GM21526 (cell line): ENCODE measurements at regions not wholly inside any gene's neighbourhood (a gene's known extent, or its start where the extent isn't known, plus 50 kb on each side); places are given as distances from the start of the nearest gene placed in this dataset.
"Not testable (repeated sequence)": the region's sequence is repeated elsewhere in the genome, so short reads cannot be mapped to it uniquely, and the experiment has no call there.

Source experiments
- ATAC-seq: cut with Tn5 transposase; IDR thresholded peaks from one replicate; pipeline ENCODE4 v1.9.1; 2021; ENCODE audit warnings: moderate library complexity; ENCODE audit not compliant: unreplicated experiment, low FRiP score

DNA sequence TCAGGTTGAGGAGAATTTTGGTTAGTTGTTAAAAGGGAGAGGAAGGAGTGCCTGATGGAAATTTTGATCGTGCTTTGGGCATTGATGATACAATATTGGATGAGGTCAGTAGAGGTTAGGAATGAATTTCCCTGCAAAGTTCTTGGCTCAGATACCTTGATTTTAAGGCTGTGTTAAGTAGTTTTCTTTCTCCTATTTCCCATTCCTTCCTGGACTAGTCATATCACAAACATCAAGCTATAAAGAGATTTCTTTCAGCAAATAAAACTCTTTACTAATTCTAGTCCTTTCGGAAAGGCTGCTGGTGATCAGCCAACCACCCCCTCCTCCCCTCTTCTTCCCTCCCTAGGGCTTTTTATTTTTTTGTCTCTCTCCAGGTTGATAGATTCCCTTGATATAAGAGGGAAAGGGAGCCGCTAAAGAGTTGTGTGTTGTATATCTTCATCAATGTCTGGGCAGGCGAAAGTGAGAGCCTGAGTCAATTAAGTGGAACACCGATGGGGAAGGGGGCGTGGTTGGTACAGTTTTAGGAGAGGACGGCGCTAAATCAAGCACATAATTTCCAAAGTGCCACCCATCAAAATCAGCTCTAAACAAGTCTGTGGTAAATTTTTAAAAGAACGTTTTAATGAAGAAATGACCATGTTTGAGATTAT is 100.1 kb upstream of the PLXNA2 start:
- ATAC-seq: no peak

DNA sequence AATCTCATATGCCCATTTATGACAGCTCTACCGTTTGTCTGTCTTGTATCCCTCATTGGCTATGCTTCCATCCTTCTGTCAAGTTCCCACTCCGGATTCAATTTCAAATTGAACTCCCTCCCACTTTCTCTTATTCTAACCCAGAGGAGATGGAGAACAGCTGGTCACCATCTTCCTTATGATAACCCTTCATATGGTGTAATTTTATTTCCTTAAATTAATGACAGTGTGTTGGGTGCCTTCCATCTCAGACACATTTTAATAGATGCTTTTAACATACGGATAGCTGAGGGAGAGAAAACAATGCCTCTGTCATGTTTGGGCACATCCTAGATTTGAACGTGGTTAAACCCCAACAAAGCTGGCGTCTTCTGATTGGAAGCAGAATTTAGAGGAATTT is 103.0 kb upstream of the PLXNA2 start:
- ATAC-seq: no peak

DNA sequence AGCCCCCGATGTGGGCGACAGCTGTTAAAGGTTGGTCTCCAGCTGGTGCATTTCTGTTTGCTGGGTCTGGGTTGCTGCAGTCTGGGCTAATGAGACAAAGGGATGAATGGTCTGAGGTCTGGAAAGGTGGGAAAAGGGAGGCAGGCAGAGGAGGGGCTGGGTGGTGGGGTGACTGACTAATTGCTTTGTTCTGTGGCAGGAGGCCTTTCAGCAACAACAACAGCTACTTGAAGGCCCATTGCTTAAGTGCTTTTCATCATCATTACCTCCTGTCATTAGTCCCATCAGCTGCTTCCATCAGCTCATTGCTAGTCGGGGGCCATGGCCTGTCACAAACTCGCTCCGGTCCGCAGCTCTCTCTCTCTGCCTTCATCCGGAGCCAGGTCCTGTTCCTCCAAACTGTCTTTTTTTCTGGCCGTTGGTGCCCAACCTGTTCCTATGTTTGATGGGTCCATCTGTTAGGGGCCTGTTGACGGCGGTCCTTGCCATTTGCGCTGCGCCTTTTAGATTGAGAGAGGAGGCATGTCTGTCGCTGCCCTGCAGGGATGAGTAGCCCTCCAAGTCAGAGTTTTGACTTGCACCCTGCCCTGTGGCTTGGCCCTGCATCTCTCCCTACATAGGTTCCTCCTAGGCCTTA is 105.6 kb upstream of the PLXNA2 start:
- no peak for ATAC-seq

DNA sequence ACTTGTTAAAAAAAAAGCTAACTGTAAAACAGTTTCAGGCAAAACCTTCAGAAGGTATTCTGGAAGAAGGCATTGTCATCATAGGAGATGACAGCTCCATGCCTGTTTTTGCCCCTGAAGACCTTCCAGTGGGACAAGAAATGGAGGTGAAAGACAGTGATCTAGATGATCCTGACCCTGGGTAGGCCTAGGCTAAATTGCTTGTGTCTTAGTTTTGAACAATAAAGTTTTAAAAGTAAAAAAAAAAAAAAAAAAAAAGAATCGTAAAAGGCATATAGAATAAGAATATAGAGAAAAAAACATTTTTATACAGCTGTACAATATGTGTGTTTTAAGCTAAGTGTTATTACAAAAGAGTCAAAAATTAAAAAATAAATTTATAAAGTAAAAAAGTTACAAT is 106.6 kb upstream of the PLXNA2 start:
- no peak for ATAC-seq

DNA sequence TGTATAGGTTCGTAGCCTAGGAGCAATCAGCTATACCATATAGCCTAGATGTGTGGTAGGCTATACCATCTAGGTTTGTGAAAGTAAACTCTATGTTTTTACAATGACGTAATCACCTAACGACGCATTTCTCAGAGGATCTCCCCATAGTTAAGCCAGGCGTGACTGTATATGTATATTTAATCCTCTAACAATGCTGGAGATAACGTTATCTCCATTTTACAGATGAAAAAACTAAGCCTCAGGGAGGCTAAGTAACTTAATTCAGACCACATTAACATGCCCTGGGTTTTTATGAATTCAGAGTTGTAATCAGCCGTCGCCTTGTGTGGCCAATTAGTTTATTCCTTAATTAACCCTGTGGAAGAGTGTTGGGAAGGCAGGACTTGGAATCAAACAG is 107.7 kb upstream of the PLXNA2 start:
- ATAC-seq: no peak

DNA sequence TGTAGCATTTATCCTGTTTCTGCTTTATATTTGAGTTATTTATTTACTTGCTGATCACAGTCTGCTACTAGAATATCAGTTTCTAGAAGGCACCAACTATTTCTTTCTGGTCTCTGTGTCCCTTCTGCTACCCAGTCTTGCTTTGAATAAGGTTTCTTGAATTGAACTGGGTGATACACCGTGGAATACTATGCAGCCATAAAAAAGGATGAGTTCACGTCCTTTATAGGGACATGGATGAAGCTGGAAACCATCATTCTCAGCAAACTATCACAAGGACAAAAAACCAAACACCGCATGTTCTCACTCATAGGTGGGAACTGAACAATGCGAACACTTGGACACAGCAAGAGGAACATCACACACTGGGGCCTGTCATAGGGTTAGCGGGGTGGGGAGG is 109.6 kb upstream of the PLXNA2 start:
- not testable (repeated sequence) for ATAC-seq

DNA sequence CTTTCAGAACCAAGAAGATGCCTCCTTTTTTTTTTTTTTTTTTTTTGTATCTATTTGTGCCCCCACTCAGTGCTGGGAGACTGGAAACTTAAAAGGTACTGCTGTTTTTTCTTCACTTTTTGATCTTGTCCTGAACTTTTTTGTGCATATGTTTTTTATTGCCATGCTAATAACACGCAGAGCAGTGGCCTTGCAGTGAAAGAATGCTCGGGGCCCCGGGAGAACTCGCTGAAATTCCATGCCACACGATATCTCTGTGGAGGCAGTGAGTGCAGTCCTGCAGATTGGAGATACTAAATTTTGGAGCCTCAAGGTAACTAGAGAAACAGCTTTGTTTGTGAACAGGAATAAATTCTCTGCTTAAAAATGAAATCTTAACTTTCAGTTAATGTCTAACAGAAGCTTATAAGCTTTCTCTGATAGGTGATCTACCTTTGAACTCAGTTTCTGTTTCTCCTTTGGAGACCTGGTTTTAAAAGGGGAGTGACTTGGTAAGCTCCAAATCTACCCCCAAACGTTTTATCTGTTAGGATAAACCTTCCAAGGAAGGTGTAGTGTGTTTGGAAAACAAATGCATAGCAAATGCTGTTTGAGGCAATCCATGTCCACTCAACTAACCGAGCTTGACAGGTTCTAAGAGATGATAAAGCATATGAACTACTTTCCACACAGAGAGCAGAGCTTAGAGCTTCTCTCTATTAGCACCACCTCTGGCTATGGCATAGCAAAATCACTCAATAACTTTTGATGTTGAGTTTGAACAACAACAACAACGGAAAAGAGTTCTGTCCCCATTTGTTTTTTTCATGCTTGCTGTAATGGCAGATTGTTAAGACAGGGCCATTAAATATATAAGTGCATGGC is 113.7 kb upstream of the PLXNA2 start:
- ATAC-seq: no peak

DNA sequence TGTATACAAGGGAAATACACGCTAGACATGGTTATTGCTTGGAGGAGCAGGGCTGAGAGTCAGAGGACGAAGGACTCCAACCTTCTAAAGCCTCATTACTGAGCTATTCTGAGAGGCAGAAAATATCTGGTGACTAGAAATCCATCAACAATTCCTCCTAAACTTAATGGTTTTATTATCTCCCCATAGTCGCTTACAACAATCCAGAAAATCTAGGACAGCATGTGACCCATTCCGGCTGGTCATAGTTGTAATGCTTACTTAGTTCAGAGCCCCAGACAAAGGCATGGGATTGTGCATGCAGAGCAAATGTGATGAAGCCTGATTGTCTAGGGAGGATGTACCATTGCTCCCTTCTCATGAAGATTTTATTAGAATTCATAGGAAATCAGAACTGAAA is 114.5 kb upstream of the PLXNA2 start:
- no peak for ATAC-seq

DNA sequence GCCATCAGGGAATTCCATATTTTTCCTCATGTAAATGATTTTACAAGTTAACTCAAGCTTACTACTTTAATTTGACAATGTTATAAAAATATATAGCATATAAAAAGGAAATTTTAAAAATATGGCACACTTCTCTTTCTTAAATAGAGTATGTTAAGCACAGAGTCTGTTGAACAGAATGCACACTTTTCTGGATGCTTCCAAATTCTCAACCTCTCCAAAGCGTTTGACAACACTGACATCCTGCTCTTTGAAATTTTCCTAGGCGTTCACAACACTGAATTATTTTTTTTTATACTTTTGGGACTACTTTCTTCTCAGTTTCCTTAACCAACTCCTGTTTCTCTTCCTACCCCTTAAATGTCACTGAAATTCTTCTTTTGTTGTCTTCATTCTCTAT is 117.8 kb upstream of the PLXNA2 start:
- no peak for ATAC-seq

DNA sequence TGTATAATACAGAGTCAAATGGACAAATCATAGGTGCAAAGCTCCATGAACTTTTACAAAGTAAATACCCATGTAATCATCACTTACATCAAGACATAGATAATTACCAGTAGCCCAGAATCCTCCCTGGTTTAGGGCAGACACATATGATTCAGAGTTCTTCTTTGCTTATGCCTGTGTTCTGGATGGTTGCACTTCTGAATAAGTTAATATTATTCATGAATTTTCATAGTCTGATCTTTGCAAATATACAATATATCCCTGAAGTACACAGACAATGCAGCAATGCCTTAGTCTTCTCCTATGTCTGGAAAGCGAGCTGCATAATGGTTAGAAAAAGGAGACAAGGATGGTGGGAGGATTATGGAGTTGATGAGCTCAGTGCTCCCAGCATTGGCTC is 122.4 kb upstream of the PLXNA2 start:
- no peak for ATAC-seq

DNA sequence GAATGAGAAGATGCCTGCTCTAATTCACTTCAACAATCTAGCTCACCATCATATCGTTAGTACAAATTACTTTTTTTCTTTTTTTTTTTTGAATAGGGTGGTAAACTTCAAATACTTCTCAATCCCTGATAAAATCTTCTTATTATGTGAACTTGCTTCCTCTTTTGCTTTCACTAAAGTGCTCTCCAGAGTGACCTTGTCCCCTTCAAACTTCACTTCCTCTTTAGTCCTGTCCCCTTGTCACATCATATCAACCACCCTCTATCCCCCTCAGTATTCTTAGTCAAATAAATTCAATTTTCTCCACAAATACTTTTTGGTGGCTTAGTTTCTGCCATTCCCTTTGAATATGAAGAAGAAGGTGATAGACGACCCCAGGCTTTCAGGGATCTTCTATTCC is 124.9 kb upstream of the PLXNA2 start:
- ATAC-seq: no peak

DNA sequence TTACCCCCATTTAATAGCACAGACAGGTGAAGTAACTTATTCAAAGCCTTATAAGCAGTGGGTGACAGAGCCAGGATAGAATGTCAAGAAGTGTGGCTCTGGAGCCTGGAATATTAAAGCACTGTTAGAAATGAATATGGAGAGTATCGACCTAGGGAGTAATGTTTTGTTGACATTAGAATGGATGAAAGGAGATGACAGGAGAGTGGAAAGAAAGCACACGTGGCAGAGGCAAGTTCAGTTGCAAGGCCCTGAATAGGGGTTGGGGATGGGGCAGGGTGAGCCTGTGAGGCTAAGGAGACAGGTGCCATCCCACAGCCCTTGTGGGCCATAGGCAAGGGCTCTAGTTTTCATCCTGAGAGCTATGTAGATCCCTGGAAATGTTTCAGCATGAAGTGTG is 125.5 kb upstream of the PLXNA2 start:
- ATAC-seq: no peak

DNA sequence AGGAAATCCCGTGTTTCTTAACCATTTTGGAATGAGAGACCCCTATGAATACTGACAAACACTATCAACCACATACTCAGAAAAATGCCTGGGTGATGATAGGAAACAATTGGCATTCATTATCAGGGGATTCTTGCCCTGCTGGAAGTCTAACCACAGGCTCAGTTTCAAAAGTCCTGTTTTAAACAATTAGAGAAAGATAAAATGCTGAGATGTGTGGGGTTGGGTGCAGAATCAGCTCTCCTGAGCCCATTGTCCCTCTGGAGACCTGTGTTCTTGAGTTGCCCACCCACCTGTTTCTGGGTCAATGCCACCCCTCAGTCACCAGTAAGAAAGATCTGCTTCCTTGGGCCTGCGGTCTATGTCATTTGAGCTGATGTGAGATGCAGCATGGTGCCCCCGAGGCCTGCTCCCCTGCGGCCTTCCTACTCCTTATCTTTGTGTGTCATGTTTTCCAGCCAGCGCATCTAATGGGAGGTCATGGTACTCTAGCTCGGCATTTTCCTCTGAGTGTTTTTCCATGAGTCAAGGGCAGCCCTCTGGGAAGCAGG is 130.3 kb upstream of the PLXNA2 start:
- ATAC-seq: no peak

DNA sequence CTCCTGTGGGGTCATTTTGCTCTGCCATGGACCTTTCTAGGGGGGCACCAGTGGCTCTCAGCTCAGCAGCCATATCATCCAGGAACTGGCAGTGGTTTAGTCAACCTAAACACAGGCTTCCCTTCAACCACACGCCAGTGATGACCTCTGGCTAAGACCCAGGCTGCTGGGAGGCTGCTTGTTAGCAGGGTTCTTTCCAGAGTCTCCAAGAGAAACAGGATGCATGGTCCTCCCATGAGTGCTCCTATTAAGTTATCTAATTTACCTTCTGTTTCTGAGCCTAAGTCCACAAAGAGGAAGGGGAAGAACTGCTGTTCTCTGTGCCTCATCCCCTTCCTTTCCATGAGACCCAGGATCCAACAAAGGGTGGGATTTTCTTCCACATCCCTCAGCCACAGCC is 137.3 kb upstream of the PLXNA2 start:
- no peak for ATAC-seq

DNA sequence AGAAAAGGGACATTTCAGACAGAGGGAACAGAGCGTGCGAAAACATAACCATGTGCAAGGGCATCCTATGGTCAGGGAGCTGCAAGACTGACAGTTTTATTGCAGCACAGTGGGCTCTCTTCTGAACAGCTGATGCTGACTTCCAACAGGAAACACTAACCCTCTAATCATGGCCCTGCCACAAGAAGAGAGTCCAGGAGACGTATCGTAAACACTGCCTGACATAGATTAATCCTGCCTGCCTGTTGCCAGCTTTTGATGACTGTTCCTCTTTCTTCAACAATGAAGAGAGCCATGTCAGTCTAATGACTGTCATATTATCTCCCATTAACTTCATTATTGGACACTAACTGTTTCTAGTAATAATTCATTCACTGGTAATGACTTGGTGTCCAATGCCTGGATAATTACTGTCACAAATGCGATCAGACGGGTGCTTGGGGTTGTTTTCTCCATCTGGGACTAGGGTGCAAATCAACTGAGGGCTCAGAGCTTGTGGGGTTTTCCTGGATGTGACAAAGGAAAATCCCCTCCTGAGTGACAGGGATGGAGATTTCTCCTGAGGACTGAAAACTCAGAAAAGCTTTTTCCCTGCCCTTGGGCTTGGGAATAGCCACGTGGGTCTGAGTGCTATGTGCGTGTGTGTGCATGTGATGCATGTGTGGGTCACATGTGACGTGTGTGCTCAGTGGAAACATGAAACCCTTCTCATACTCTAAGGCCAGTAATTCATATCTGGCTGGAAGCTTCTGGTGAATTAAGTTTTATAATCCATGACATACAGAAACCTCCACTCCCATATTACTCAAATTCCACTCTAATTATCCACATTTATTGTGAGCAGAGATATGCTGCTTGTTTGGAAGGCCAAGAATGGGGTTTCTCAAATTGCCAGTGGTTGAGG is 144.0 kb upstream of the PLXNA2 start:
- no peak for ATAC-seq

DNA sequence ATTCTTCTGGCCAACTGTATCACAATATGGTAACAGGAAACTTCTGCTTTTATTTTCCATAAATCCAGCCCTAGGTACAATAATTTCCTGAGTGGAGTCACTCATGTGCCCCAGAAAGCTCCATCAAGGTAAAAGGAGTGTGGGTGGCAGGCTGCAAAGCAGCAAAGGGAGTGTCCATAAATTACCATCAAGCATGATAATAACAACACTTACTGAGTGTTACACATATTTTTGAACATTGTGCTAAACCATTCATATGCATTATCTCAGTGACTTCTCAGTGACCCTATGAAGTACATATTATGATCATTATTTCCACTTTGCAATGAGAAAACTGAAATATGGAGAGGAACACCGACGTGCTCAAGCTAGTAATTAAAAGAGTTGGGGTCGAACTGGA is 149.2 kb upstream of the PLXNA2 start:
- ATAC-seq: no peak

DNA sequence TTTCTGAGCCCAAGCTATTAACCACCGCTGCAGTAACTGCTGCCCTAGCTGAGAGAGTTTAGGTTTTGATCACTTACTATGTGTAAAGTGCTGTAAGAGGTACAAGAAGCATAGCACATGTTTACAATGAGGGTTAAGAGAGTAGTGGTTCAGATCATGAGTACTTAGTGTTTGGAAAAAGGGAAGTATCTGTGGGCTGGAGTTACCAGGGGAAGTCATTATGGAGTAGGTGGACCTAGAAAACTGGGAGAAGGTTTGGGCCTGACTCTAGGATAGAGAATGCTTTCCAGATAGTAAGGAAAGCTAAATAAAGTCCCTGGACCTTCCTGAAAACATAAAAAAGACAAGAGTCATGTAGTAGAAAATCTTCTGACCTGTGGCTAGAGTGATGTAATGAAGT is 149.6 kb upstream of the PLXNA2 start:
- no peak for ATAC-seq

DNA sequence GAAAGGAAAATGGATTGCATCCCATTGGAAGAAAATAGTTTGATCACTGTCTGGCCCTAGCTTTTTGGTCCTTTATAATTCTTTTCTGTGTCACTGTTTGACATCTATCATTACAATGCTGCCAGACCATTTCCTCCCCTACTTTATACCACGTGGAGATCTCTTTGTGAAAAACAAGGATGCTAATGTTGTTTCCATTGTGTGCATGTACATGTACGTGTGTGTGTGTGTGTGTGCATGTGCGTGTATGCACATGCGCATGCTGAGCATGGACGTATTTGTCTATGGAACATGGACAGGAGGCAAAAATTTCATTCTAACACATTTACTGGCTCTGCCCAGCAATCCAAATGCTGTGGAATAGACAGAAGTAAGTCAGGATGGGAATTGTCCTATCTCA is 153.1 kb upstream of the PLXNA2 start:
- no peak for ATAC-seq

DNA sequence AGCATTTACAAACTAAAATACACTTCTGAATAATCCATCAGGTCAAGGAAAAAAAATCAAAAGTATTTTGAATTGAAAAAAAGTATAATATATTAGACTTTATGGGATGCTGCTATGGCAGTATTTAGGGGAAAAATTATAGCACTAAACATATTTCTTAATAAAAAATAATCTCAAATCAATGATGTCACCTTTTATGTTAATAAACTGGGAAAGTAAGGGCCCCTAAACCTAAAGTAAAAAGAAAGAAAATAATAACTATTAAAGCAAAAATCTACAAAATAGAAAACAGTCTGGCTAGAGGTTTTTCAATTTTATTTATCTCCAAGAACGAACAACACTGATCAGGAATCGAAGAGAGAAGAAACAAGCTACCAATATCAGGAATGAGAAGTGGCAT is 160.8 kb upstream of the PLXNA2 start:
- no peak for ATAC-seq

DNA sequence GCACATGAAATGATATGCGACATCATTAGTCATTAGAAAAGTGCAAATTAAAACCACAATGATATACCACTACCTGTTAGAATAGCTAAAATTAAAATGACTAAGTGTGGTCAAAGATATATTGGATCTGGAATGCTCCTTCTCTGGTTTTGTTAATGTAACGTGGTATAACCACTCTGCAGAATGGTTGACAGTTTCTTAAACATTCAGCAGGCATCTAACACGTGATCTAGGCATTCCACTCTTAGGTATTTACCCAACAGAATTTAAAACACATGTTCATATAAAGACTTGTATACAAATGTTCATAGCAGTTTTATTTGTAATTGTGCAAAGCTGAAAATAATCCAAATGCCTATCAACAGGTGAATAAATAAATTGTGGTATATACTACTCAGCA is 165.0 kb upstream of the PLXNA2 start:
- ATAC-seq: no peak

DNA sequence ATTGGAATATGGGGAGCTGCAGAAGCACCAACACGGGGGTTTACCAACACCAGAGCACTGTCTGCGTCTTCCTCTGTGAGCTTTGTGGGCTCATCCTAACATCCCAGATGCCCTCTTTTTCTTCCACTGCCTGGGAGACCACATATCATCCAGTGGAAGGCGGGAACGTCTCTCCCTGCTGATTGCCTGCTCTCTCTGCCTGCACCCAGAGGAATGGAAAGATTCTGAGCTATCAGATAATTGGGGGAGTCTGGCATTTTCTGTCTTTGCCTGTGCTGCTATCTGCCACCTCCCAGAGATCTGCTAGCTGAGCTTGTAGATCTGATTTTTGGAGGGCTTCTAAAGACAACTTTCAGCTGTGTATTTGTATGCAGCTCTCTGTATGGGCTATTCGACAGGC is 166.2 kb upstream of the PLXNA2 start:
- no peak for ATAC-seq
